ENCODE measurements at regions not wholly inside any gene's neighbourhood (a gene's known extent, or its start where the extent isn't known, plus 50 kb on each side); places are given as distances from the start of the nearest gene placed in this dataset.

- Histone ChIP-seq H3K27me3 (ENCODE audit: insufficient read depth, low read length) (no peaks in the 10 kb centered on the region), H2BK120ac (ENCODE audit: low read depth, low read length, poor library complexity, severe bottlenecking) (no peak overlapping the region), H3K4me1 (ENCODE audit: insufficient read depth, low read length) (no peaks in the 10 kb centered on the region), H4K8ac (replicated peaks; ENCODE audit: insufficient read length, low read depth, low read length) (no peak overlapping the region), H3K9ac (ENCODE audit: extremely low read depth, insufficient read length, low read length) (no peak overlapping the region), H3K18ac (ENCODE audit: insufficient read length, low read depth, low read length) (no peak overlapping the region), H3K79me2 (ENCODE audit: insufficient read depth, low read length) (no peaks in the 10 kb centered on the region), H3K56ac (ENCODE audit: insufficient read length, low read depth, low read length) (no peak overlapping the region), H2BK20ac (ENCODE audit: low read depth, low read length, poor library complexity, severe bottlenecking) (no peak overlapping the region), H3K4me2 (ENCODE audit: insufficient read depth, insufficient read length, low read length) (no peak overlapping the region), H2BK15ac (ENCODE audit: low read depth, low read length) (no peak overlapping the region), H3K4ac (ENCODE audit: low read depth, low read length) (no peak overlapping the region), H4K5ac (ENCODE audit: insufficient read length, low read depth, low read length) (no peak overlapping the region), H3K23me2 (ENCODE audit: insufficient read length, low read depth, low read length, poor library complexity, severe bottlenecking) (no peaks in the 10 kb centered on the region), H3K27ac (ENCODE audit: insufficient read length, low read depth, low read length) (no peak overlapping the region), H4K91ac (ENCODE audit: insufficient read length, low read depth, low read length) (no peak overlapping the region), H4K20me1 (ENCODE audit: control insufficient read depth, insufficient read depth, insufficient read length) (no peaks in the 10 kb centered on the region), H3T11ph (ENCODE audit: low read length) (no peak overlapping the region), H3K9me3 (ENCODE audit: control insufficient read depth, low read depth, low read length) (no peaks in the 10 kb centered on the region), H3K79me1 (ENCODE audit: insufficient read depth, low read depth, low read length, poor library complexity, severe bottlenecking) (no peaks in the 10 kb centered on the region), H2BK12ac (ENCODE audit: insufficient read length, low read depth, low read length) (no peak overlapping the region), H2AK5ac (ENCODE audit: insufficient read length, low read length) (no peak overlapping the region), H2BK5ac (ENCODE audit: insufficient read length, low read length) (no peak overlapping the region), H3K23ac (ENCODE audit: insufficient read length, low read depth, low read length) (no peak overlapping the region), H3K14ac (ENCODE audit: insufficient read depth, low read length) (no peak overlapping the region), H2AFZ (ENCODE audit: low read length) (no peak overlapping the region)
- Mint-ChIP-seq H3K27me3 (ENCODE audit: low read depth) (no peaks in the 10 kb centered on the region), H3K9me3 (no peaks in the 10 kb centered on the region), H3K4me1 (peaks cover 5 to 7% of the 10 kb centered on the region in 2 experiments; a peak in 3 of 4 replicates), H3K4me3 (no peak overlapping the region), H3K36me3 (ENCODE audit: insufficient read depth in 1 of 3, low read depth in 3 of 3) (no peaks in the 10 kb centered on the region), H3K27ac (no peak overlapping the region)
- DNase-seq, result no peak
- WGBS (ENCODE audit: extremely low coverage, insufficient read length, low lambda C conversion rate), result no CpG with 5 or more reads among the region's 4 CpGs
- TF ChIP-seq CTCF (conservative IDR thresholded peaks at IDR 0.05), result no peak
Measured at GRCh38 chr15:35723852-35724251, 177.9 kb upstream of the DPH6 start.

Data from H9 (cell line).